Neutrophil (primary cell): ENCODE measurements at regions not wholly inside any gene's neighbourhood (a gene's known extent, or its start where the extent isn't known, plus 50 kb on each side); places are given as distances from the start of the nearest gene placed in this dataset.

ENCODE experiments used
- H3K27ac ChIP-seq: fragments of 200-600 bp; sonication (generic); 2 replicates; pipeline ENCODE4 v1.5.1; 2016; ENCODE audit warnings: mild to moderate bottlenecking, moderate library complexity
- H3K27me3 ChIP-seq: fragments of 200-600 bp; sonication (generic); 2 replicates; pipeline ENCODE4 v1.6.0; 2016; ENCODE audit warnings: mild to moderate bottlenecking
- H3K36me3 ChIP-seq: fragments of 200-600 bp; sonication (generic); 2 replicates; pipeline ENCODE4 v1.5.1; 2017
- H3K4me1 ChIP-seq, 2 experiments: fragments of 200-600 bp in 1 of 2; sonication (generic) in 1 of 2; 1 replicate in 1 of 2; 2 replicates in 1 of 2; pipeline versions ENCODE4 v1.5.1 to v1.6.1; 2013 to 2016; ENCODE audit warnings: low read depth in 1 of 2, low read length in 1 of 2, mild to moderate bottlenecking in 1 of 2, moderate library complexity in 1 of 2; ENCODE audit not compliant: control insufficient read depth in 1 of 2, insufficient read depth in 1 of 2
- H3K4me3 ChIP-seq, 2 experiments: fragments of 200-600 bp in 1 of 2; sonication (generic) in 1 of 2; 1 replicate in 1 of 2; 2 replicates in 1 of 2; pipeline ENCODE4 v1.5.1; 2013 to 2016; ENCODE audit warnings: low read depth in 1 of 2, low read length in 1 of 2, mild to moderate bottlenecking in 1 of 2, moderate library complexity in 1 of 2
- H3K9me3 ChIP-seq: fragments of 200-600 bp; sonication (generic); 2 replicates; pipeline ENCODE4 v1.5.1; 2016
- TF ChIP-seq, protein P1 (sequence below): fragments of 200-600 bp; sonication (generic); IDR thresholded peaks from 2 replicates; pipeline ENCODE4 v1.5.1; 2016; ENCODE audit warnings: antibody characterized with exemption

DNA sequence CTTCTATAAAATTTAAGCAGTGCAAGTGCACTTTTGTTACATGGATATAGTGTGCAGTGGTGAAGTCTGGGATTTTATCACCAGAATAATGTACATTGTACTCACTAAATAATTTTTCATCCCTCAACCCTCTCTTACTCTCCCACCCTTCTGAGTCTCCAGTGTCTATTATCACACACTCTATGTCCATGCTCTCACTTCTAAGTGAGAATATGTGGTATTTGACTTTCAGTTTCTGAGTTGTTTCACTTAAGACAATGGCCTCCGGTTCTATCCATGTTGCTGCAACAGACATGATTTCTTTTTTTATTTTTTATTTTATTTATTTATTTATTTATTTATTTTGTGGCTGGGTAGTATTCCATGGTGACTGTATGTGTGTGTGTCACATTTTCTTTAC is 855.9 kb upstream of the PHF14 start:
- Histone ChIP-seq H3K27ac (no peak overlapping the region), H3K36me3 (no peaks in the 10 kb centered on the region), H3K9me3 (no peaks in the 10 kb centered on the region), H3K27me3 (no peaks in the 10 kb centered on the region), H3K4me1 (no peaks in the 10 kb centered on the region), H3K4me3 (no peak overlapping the region)
- TF ChIP-seq, protein P1, sequence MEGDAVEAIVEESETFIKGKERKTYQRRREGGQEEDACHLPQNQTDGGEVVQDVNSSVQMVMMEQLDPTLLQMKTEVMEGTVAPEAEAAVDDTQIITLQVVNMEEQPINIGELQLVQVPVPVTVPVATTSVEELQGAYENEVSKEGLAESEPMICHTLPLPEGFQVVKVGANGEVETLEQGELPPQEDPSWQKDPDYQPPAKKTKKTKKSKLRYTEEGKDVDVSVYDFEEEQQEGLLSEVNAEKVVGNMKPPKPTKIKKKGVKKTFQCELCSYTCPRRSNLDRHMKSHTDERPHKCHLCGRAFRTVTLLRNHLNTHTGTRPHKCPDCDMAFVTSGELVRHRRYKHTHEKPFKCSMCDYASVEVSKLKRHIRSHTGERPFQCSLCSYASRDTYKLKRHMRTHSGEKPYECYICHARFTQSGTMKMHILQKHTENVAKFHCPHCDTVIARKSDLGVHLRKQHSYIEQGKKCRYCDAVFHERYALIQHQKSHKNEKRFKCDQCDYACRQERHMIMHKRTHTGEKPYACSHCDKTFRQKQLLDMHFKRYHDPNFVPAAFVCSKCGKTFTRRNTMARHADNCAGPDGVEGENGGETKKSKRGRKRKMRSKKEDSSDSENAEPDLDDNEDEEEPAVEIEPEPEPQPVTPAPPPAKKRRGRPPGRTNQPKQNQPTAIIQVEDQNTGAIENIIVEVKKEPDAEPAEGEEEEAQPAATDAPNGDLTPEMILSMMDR, result no peak

DNA sequence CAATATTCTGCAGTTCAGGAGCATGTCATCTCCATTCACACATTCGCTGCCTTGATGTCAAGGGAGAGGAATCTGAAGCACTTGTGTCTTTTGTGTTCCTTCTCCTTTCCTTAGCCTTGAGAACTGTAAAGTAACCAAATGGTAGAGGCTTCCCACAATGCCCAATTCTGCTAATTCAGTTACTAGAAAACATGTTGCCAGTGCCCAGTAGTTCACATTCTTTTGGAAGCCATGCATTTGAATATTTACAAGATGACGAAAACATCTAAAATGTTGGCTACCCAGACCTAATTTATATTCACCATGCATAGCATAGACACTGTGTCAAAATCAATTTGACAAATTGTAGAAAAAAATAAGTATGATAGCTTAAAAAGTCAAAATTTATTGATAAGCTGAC is 852.7 kb upstream of the PHF14 start:
- no peaks in the 10 kb centered on the region for H3K4me1 ChIP-seq
- H3K9me3 ChIP-seq, result no peaks in the 10 kb centered on the region
- H3K4me3 ChIP-seq, result no peak overlapping the region
- no peak overlapping the region for H3K27ac ChIP-seq
- TF ChIP-seq, protein P1, result no peak
- no peaks in the 10 kb centered on the region for H3K27me3 ChIP-seq
- H3K36me3 ChIP-seq, result no peaks in the 10 kb centered on the region

DNA sequence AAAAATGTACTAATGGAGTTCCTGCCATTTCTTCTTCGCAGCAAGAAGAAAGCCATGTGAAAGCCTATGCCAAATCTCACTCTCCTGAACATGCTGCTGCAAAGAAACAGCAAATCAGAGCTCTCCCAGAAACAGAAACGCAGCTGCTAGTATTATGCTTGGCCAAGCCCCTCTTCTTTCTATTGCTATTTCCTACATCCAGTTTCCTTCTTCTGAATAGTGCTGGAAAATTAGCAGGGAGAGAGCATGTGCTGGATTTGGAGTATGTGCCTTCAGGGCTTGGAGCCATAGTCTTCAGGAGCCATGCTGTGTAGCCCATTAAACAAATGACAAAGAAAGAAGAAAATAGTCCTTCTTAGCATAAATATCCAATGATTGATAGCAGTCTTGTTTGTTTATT is 852.0 kb upstream of the PHF14 start:
- no peak overlapping the region for H3K4me3 ChIP-seq
- H3K27ac ChIP-seq, result no peak overlapping the region
- no peaks in the 10 kb centered on the region for H3K36me3 ChIP-seq

DNA sequence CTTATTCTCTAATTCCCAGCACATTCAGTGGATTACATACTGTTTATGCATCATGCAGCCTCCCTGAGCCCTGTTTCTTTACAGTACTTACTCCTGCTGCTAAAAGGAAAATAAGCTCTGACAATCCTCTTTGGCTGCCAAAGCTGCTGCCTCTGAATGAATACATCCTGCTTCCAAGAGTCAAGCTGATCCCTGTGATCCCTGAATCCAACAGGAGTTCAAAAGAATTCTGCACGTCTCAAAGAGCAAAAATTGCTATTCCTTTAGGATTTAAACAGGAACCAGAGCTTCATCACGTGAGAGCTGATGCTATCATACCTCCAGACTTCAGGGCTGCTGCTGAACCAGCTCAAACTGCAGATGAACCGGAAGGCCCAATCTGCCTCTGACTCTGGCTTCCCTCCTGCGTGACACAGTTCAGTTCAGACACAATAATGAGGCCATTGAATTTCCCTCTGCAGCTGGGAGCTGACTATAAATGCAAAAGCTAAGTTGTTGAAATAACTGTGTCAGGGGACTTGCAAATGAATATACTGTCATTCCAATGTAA is 851.0 kb upstream of the PHF14 start:
- TF ChIP-seq, protein P1, result no peak
- H3K27me3 ChIP-seq, result no peaks in the 10 kb centered on the region
- no peaks in the 10 kb centered on the region for H3K4me1 ChIP-seq
- H3K4me3 ChIP-seq, result no peak overlapping the region
- H3K36me3 ChIP-seq, result no peaks in the 10 kb centered on the region
- H3K27ac ChIP-seq, result no peak overlapping the region
- no peaks in the 10 kb centered on the region for H3K9me3 ChIP-seq

More for the DNA sequence above, 852.0 kb upstream of the PHF14 start:
- Histone ChIP-seq H3K9me3 (no peaks in the 10 kb centered on the region), H3K4me1 (no peaks in the 10 kb centered on the region), H3K27me3 (no peaks in the 10 kb centered on the region)
- TF ChIP-seq, protein P1, result no peak

DNA sequence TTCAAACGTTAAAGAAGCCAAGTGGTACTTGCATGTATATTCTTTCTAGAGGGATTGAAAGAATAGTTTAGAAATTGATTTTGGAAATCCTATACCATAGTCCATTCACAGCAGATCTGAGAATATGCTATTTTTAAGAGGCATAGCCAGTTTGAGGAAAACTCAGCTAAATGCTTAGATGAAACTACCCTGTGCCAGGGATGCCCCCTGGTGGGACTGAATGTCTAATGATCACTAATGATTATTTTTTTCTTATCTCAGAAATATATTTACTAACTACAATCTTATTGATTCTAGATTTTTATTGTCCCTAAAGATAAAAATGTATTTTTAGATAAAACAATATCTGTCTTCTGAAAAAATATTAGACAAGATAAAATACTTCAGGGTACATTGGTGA is 844.9 kb upstream of the PHF14 start:
- H3K4me1 ChIP-seq, result no peaks in the 10 kb centered on the region
- H3K27ac ChIP-seq, result no peak overlapping the region
- H3K36me3 ChIP-seq, result no peaks in the 10 kb centered on the region
- H3K4me3 ChIP-seq, result no peak overlapping the region
- TF ChIP-seq, protein P1, result no peak
- no peaks in the 10 kb centered on the region for H3K9me3 ChIP-seq
- H3K27me3 ChIP-seq, result no peaks in the 10 kb centered on the region
